ENCODE measurements at regions not wholly inside any gene's neighbourhood (a gene's known extent, or its start where the extent isn't known, plus 50 kb on each side); places are given as distances from the start of the nearest gene placed in this dataset.

- TF ChIP-seq CTCF (IDR thresholded peaks at IDR 0.05) (no peak), EZH2 (IDR thresholded peaks at IDR 0.05) (no peak)
Measured at GRCh38 chr1:193633093-193633492, 446.7 kb upstream of the B3GALT2 start.

Measured in neural progenitor cell (in vitro differentiated cells).